GM12892 (cell line): ENCODE measurements at regions not wholly inside any gene's neighbourhood (a gene's known extent, or its start where the extent isn't known, plus 50 kb on each side); places are given as distances from the start of the nearest gene placed in this dataset.

Experiments used
- POLR2A ChIP-seq: IDR thresholded peaks from 2 replicates; pipeline ENCODE4 v1.6.1; 2011; ENCODE audit warnings: low read depth, low read length, control low read depth
- POLR2AphosphoS5 ChIP-seq: IDR thresholded peaks from 2 replicates; pipeline ENCODE4 v1.6.1; 2011; ENCODE audit warnings: low read depth, low read length, control low read depth
- TAF1 ChIP-seq: IDR thresholded peaks from 2 replicates; pipeline ENCODE4 v1.6.1; 2011; ENCODE audit warnings: low read depth, mild to moderate bottlenecking, control low read depth, low read length, borderline replicate concordance

- TF ChIP-seq POLR2AphosphoS5 (no peak), POLR2A (no peak), TAF1 (no peak)
Measured at GRCh38 chr2:67892339-67892846, 170.4 kb downstream of the C1D start.
